ENCODE measurements at regions not wholly inside any gene's neighbourhood (a gene's known extent, or its start where the extent isn't known, plus 50 kb on each side); places are given as distances from the start of the nearest gene placed in this dataset.

DNA sequence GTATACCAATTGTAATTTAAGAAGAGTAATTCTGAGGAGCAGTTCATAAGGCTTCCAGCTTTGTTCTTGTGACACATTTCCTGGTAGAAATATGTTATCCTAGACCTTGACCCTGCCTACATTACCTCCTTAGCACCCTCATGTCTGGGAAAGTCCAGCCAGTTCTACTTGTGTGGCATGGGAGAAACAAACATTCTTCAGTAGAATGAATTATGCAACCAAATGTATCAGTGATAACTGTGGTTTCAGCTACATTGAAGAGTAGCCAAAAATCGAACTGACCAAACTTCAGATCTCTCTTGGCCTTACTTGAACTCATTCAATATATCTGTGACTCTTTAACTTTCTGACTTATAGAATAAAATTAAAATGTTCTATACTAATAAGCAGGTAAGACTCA, 308.1 kb upstream of the LYPLAL1 start:
- Histone ChIP-seq H3K27me3 (no peaks in the 10 kb centered on the region), H3K4me3 (no peak overlapping the region), H3K4me1 (no peaks in the 10 kb centered on the region), H3K27ac (no peak overlapping the region), H3K9me3 (no peaks in the 10 kb centered on the region), H3K36me3 (no peaks in the 10 kb centered on the region)
- TF ChIP-seq POLR2A (IDR thresholded peaks at IDR 0.05), result no peak
- TF ChIP-seq, protein P1, sequence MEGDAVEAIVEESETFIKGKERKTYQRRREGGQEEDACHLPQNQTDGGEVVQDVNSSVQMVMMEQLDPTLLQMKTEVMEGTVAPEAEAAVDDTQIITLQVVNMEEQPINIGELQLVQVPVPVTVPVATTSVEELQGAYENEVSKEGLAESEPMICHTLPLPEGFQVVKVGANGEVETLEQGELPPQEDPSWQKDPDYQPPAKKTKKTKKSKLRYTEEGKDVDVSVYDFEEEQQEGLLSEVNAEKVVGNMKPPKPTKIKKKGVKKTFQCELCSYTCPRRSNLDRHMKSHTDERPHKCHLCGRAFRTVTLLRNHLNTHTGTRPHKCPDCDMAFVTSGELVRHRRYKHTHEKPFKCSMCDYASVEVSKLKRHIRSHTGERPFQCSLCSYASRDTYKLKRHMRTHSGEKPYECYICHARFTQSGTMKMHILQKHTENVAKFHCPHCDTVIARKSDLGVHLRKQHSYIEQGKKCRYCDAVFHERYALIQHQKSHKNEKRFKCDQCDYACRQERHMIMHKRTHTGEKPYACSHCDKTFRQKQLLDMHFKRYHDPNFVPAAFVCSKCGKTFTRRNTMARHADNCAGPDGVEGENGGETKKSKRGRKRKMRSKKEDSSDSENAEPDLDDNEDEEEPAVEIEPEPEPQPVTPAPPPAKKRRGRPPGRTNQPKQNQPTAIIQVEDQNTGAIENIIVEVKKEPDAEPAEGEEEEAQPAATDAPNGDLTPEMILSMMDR (IDR thresholded peaks at IDR 0.05), result no peak
- no peak for DNase-seq
- 50 to 55% methylated on average over 1 of the region's 1 CpG for WGBS, 2 donors
- intact Hi-C loops (cut with DNase I), result no loop called here

DNA sequence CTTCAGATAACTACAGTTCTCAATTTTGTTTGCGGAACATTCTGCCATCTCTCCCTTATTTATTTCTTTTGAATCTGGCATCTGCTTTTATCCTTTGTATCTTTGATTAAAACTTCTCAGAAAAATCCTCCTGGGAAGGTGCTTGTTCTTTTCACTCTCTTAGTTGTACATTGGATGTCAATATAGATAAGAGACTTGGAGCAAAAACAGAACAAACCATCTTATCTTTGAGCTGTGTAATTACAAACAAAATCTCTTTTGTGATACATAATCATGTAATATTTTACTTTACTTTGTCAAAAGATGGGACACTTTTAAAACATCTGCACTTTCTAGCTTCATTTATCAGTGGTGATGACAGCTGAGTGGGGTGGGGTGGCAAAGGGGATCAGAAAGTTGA, 307.2 kb upstream of the LYPLAL1 start:
- intact Hi-C loops (cut with DNase I), result no loop called here
- H3K4me1 ChIP-seq, result no peaks in the 10 kb centered on the region
- H3K4me3 ChIP-seq, result no peak overlapping the region
- TF ChIP-seq, protein P1 (IDR thresholded peaks at IDR 0.05), result no peak
- no peak for TF ChIP-seq POLR2A (IDR thresholded peaks at IDR 0.05)
- H3K27ac ChIP-seq, result no peak overlapping the region
- no peak for DNase-seq
- no peaks in the 10 kb centered on the region for H3K36me3 ChIP-seq
- H3K27me3 ChIP-seq, result no peaks in the 10 kb centered on the region
- 93 to 100% methylated on average over 1 of the region's 1 CpG for WGBS, 2 donors
- H3K9me3 ChIP-seq, result no peaks in the 10 kb centered on the region

DNA sequence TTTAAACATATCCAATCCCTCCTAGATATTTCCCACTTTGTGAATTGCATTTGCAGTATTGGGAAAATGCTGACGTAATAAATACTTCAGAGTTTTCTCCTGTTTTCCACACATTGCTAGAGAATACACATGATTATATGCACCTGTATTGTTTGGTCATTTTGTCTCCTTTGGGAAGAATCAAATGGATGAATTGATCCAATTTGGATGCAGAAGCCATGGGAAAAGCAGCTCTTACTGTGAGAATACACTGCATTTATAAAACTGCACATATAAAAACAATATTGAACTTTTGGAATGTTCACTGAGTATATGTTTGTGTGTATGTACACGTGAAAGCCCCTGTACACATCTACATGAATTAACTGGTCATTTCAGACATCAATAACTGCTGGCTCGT, 306.6 kb upstream of the LYPLAL1 start:
- no peaks in the 10 kb centered on the region for H3K27me3 ChIP-seq
- WGBS, 2 donors, result 57 to 59% methylated on average over 3 of the region's 3 CpGs
- H3K9me3 ChIP-seq, result no peaks in the 10 kb centered on the region
- no peak overlapping the region for H3K4me3 ChIP-seq
- no peak for DNase-seq
- no peak overlapping the region for H3K27ac ChIP-seq
- H3K4me1 ChIP-seq, result no peaks in the 10 kb centered on the region
- intact Hi-C loops (cut with DNase I), result no loop called here
- TF ChIP-seq POLR2A (IDR thresholded peaks at IDR 0.05), result no peak
- TF ChIP-seq, protein P1 (IDR thresholded peaks at IDR 0.05), result no peak
- H3K36me3 ChIP-seq, result no peaks in the 10 kb centered on the region

DNA sequence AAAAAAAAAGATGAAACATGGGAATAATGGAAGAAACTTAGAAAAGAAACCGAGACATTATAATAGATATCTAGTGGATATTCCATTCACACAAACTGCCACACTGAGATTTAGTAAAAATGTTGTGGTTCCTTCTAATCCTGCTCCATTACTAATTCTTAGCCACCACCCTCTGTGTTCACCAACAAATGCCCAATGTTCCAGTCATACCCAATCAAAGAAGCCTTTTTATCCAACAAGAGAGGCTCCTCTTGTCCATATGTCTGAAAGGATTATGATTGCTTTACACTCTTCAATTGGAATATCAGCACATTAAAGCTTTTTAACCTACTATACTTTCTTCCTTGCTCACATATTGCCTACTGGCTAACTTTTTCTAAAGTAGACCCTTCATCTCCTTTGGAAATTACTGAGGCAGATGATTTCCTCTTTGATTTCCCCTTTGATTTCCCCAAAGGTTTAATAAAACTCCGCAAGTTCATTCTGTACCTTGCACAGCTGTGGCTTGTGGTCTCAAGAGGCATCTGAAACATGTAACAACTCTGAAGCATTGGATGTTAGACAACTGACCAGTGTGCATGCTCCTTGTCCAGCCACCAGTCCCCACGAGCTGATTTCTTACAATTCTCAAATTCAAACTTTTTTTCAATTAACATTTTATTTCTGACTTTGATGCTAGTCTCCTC, 305.6 kb upstream of the LYPLAL1 start:
- H3K36me3 ChIP-seq, result no peaks in the 10 kb centered on the region
- H3K4me3 ChIP-seq, result no peak overlapping the region
- H3K4me1 ChIP-seq, result no peaks in the 10 kb centered on the region
- no peak for DNase-seq
- TF ChIP-seq, protein P1 (IDR thresholded peaks at IDR 0.05), result no peak
- no peak for TF ChIP-seq POLR2A (IDR thresholded peaks at IDR 0.05)
- 74 to 76% methylated on average over 3 of the region's 3 CpGs for WGBS, 2 donors
- intact Hi-C loops (cut with DNase I), result no loop called here
- H3K27ac ChIP-seq, result no peak overlapping the region
- no peaks in the 10 kb centered on the region for H3K9me3 ChIP-seq
- H3K27me3 ChIP-seq, result no peaks in the 10 kb centered on the region

DNA sequence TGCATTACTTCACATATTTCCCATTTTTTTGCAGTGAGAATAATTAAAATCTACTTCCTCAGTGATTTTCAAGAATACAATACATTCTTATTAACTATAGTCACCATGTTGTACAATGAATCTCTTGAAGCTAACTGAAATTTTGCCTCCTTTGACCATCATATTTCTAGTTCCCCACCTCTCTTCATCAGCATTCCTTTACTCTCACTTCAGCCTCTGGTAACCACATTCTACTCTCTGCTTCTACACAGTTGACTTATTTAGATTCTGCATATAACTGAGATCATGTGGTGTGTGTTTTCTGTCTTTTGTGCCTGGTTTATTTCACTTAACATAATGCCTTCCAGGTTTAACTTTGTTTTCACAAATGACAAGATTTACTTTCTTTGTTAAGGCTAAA, 304.4 kb upstream of the LYPLAL1 start:
- intact Hi-C loops (cut with DNase I), result no loop called here
- H3K27ac ChIP-seq, result no peak overlapping the region
- no peaks in the 10 kb centered on the region for H3K36me3 ChIP-seq
- H3K4me3 ChIP-seq, result no peak overlapping the region
- H3K9me3 ChIP-seq, result no peaks in the 10 kb centered on the region
- H3K27me3 ChIP-seq, result no peaks in the 10 kb centered on the region
- TF ChIP-seq POLR2A (IDR thresholded peaks at IDR 0.05), result no peak
- TF ChIP-seq, protein P1 (IDR thresholded peaks at IDR 0.05), result no peak
- DNase-seq, result no peak
- H3K4me1 ChIP-seq, result no peaks in the 10 kb centered on the region

Measured in esophagus squamous epithelium (tissue), 5 donors.